Occipital lobe (tissue), 1 donor: ENCODE measurements at regions not wholly inside any gene's neighbourhood (a gene's known extent, or its start where the extent isn't known, plus 50 kb on each side); places are given as distances from the start of the nearest gene placed in this dataset.
"Not testable (repeated sequence)": the region's sequence is repeated elsewhere in the genome, so short reads cannot be mapped to it uniquely, and the experiment has no call there.

Experiments used
- DNase-seq: peaks from one replicate; lab custom pipeline; 2025; lab: John Stamatoyannopoulos, UW

GRCh38 chr5:124514956-124515355, 231.5 kb downstream of the ZNF608 start:
- DNase-seq, result no peak

- no peak for DNase-seq
Measured at GRCh38 chr5:124512952-124513632, 233.3 kb downstream of the ZNF608 start.

- no peak for DNase-seq
Measured at GRCh38 chr5:124512236-124512635, 234.2 kb downstream of the ZNF608 start.

GRCh38 chr5:124511791-124512190, 234.6 kb downstream of the ZNF608 start:
- DNase-seq, result no peak

GRCh38 chr5:124507688-124508087, 238.8 kb downstream of the ZNF608 start:
- no peak for DNase-seq

- no peak for DNase-seq
Measured at GRCh38 chr5:124504081-124504916, 242.1 kb downstream of the ZNF608 start.

GRCh38 chr5:124502551-124502950, 243.9 kb downstream of the ZNF608 start:
- no peak for DNase-seq

- DNase-seq, result not testable (repeated sequence)
Measured at GRCh38 chr5:124499818-124500217, 246.6 kb downstream of the ZNF608 start.

- DNase-seq, result not testable (repeated sequence)
Measured at GRCh38 chr5:124496968-124497367, 249.5 kb downstream of the ZNF608 start.

- no peak for DNase-seq
Measured at GRCh38 chr5:124494540-124495116, 251.8 kb downstream of the ZNF608 start.

- no peak for DNase-seq
Measured at GRCh38 chr5:124492444-124493224, 253.8 kb downstream of the ZNF608 start.

- not testable (repeated sequence) for DNase-seq
Measured at GRCh38 chr5:124490315-124490714, 256.1 kb downstream of the ZNF608 start.

- no peak for DNase-seq
Measured at GRCh38 chr5:124481419-124481818, 265.0 kb downstream of the ZNF608 start.

- no peak for DNase-seq
Measured at GRCh38 chr5:124480964-124481363, 265.5 kb downstream of the ZNF608 start.

GRCh38 chr5:124480022-124480421, 266.4 kb downstream of the ZNF608 start:
- no peak for DNase-seq

GRCh38 chr5:124478264-124478663, 268.2 kb downstream of the ZNF608 start:
- DNase-seq, result no peak

GRCh38 chr5:124477577-124477976, 268.9 kb downstream of the ZNF608 start:
- DNase-seq, result no peak

GRCh38 chr5:124477062-124477461, 269.4 kb downstream of the ZNF608 start:
- DNase-seq, result no peak

- no peak for DNase-seq
Measured at GRCh38 chr5:124474528-124475215, 271.8 kb downstream of the ZNF608 start.

GRCh38 chr5:124468671-124469411, 277.6 kb downstream of the ZNF608 start:
- DNase-seq, result no peak
